ENCODE measurements at regions not wholly inside any gene's neighbourhood (a gene's known extent, or its start where the extent isn't known, plus 50 kb on each side); places are given as distances from the start of the nearest gene placed in this dataset.

GRCh38 chr18:29547626-29548025 lies 1370.7 kb upstream of the CDH2 start:
- no peaks in the 10 kb centered on the region for H3K9me3 ChIP-seq (ENCODE audit: control insufficient read depth, low read length)
- H3K4me3 ChIP-seq (ENCODE audit: extremely low read depth, insufficient read depth, low read length, poor library complexity, severe bottlenecking) = no peak overlapping the region
- no peaks in the 10 kb centered on the region for H3K4me1 ChIP-seq (ENCODE audit: control insufficient read depth, insufficient read depth, low read length, poor library complexity, severe bottlenecking)
- H3K27ac ChIP-seq (ENCODE audit: low read depth, low read length, severe bottlenecking) = no peak overlapping the region
- no peaks in the 10 kb centered on the region for H3K36me3 ChIP-seq (ENCODE audit: control insufficient read depth, insufficient read depth, low read length)

DNA sequence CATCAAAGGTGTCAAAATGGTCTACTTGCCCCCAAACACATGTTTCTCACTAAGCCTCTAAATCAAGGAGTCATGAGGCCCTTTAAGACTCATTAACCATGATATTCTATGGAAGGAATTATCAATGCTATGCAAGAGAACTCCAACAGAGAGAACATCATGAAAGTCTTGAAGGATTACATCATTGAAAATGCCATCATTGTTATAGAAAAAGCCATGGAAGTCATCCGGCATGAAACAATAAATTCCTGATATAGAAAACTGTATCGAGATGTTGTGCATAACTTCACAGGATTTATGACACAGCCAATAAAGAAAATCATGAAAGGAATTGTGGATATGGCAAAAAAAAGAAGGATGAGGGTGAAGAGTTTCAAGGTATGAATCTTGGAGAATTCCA lies 1363.6 kb upstream of the CDH2 start:
- WGBS, 2 experiments (ENCODE audit: insufficient coverage in 2 of 2) = no CpG with 5 or more reads among the region's 2 CpGs
- no peaks in the 10 kb centered on the region for H3K4me1 ChIP-seq (ENCODE audit: control insufficient read depth, insufficient read depth, low read length, poor library complexity, severe bottlenecking)

DNA sequence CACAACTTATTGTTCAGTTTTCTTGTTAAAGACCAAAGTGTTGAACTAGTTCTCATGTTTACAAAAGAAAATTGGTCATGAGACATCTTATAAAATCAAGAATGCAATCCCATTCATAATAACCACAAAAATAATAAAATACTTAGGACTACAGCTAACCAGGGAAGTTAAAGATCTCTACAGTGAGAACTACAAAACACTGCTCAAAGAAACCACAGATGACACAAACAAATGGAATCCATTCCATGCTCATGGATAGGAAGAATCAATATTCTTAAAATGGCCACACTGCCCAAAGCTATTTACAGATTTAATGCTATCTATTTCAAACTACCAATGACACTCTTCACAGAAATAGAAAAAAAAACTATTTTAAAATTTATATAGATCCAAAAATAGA lies 1354.8 kb upstream of the CDH2 start:
- Histone ChIP-seq H3K9me3 (ENCODE audit: control insufficient read depth, low read length) (peaks cover 3% of the 10 kb centered on the region), H3K27ac (ENCODE audit: low read depth, low read length, severe bottlenecking) (no peak overlapping the region), H3K4me3 (ENCODE audit: extremely low read depth, insufficient read depth, low read length, poor library complexity, severe bottlenecking) (no peak overlapping the region), H3K36me3 (ENCODE audit: control insufficient read depth, insufficient read depth, low read length) (no peaks in the 10 kb centered on the region), H3K4me1 (ENCODE audit: control insufficient read depth, insufficient read depth, low read length, poor library complexity, severe bottlenecking) (no peaks in the 10 kb centered on the region)

More for the DNA sequence above, 1363.6 kb upstream of the CDH2 start:
- no peak overlapping the region for H3K27ac ChIP-seq (ENCODE audit: low read depth, low read length, severe bottlenecking)
- no peak overlapping the region for H3K4me3 ChIP-seq (ENCODE audit: extremely low read depth, insufficient read depth, low read length, poor library complexity, severe bottlenecking)
- no peaks in the 10 kb centered on the region for H3K9me3 ChIP-seq (ENCODE audit: control insufficient read depth, low read length)
- H3K36me3 ChIP-seq (ENCODE audit: control insufficient read depth, insufficient read depth, low read length) = no peaks in the 10 kb centered on the region

DNA sequence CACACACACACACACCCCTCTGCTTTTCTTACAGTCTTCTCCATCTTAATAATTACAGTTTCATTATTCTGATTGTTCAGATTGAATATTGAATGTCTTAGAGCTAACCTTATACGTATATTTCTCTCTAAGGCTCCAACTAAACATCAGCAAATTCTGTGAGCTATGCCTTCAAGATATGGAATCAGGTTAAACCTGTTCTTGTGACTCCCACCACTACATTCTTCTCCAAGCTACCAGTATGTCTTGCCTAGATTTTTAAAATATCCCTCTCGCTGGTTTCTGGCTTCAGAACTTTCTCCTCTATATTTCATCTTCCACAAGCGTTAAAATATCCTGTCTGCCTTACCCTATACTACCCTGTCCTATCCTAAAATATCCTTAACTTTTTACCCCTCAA lies 1346.4 kb upstream of the CDH2 start:
- Histone ChIP-seq H3K27ac (ENCODE audit: low read depth, low read length, severe bottlenecking) (no peak overlapping the region), H3K36me3 (ENCODE audit: control insufficient read depth, insufficient read depth, low read length) (no peaks in the 10 kb centered on the region), H3K4me3 (ENCODE audit: extremely low read depth, insufficient read depth, low read length, poor library complexity, severe bottlenecking) (no peak overlapping the region), H3K4me1 (ENCODE audit: control insufficient read depth, insufficient read depth, low read length, poor library complexity, severe bottlenecking) (no peaks in the 10 kb centered on the region), H3K9me3 (ENCODE audit: control insufficient read depth, low read length) (no peaks in the 10 kb centered on the region)
- 83 to 85% methylated on average over 2 to 3 of the region's 3 CpGs for WGBS, 2 experiments (ENCODE audit: insufficient coverage in 2 of 2)

- WGBS, 2 experiments (ENCODE audit: insufficient coverage in 2 of 2) = 87 to 90% methylated on average over 2 to 3 of the region's 3 CpGs
- no peaks in the 10 kb centered on the region for H3K4me1 ChIP-seq (ENCODE audit: control insufficient read depth, insufficient read depth, low read length, poor library complexity, severe bottlenecking)
- no peaks in the 10 kb centered on the region for H3K36me3 ChIP-seq (ENCODE audit: control insufficient read depth, insufficient read depth, low read length)
- no peaks in the 10 kb centered on the region for H3K9me3 ChIP-seq (ENCODE audit: control insufficient read depth, low read length)
- no peak overlapping the region for H3K27ac ChIP-seq (ENCODE audit: low read depth, low read length, severe bottlenecking)
- H3K4me3 ChIP-seq (ENCODE audit: extremely low read depth, insufficient read depth, low read length, poor library complexity, severe bottlenecking) = no peak overlapping the region
Measured at GRCh38 chr18:29512761-29513160, 1335.8 kb upstream of the CDH2 start.

DNA sequence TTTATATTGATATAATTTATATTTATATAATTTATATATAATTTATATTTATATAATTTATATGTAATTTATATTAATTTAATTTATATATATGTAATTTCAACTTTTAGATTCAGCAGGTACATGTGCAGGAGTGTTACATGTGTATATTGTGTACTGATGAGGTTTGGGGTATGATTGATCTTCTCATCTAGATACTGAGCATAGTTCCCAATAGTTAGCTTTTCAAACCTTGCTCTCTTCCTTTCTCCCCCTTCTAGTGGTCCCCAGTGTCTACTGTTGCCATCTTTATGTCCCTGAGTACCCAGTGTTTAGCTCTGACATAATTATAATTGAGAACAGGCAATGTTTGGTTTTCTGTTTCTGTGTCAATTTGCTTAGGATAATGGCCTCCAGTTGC lies 1335.3 kb upstream of the CDH2 start:
- no peaks in the 10 kb centered on the region for H3K36me3 ChIP-seq (ENCODE audit: control insufficient read depth, insufficient read depth, low read length)
- H3K27ac ChIP-seq (ENCODE audit: low read depth, low read length, severe bottlenecking) = no peak overlapping the region
- no peaks in the 10 kb centered on the region for H3K4me1 ChIP-seq (ENCODE audit: control insufficient read depth, insufficient read depth, low read length, poor library complexity, severe bottlenecking)
- H3K9me3 ChIP-seq (ENCODE audit: control insufficient read depth, low read length) = no peaks in the 10 kb centered on the region
- no peak overlapping the region for H3K4me3 ChIP-seq (ENCODE audit: extremely low read depth, insufficient read depth, low read length, poor library complexity, severe bottlenecking)

DNA sequence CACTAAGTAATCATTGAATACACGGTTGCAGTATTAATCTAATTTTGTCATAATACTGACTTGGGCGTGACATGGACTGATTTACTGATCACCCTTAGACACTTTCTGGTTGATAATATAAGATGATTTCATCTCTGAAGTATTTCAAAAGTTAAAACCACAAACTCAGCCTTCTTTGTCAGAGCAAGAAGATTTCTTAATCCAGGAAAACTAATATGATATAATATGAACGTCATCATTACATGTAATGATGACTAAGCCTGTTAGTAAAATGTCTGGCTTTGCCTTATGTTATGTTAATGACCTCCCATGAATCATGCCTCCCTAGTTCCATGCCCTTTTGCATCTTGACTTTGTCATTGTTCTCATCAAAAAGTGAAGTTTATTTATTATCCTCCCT lies 1325.0 kb upstream of the CDH2 start:
- WGBS, 2 experiments (ENCODE audit: insufficient coverage in 2 of 2) = no CpG with 5 or more reads among the region's 3 CpGs
- Histone ChIP-seq H3K36me3 (ENCODE audit: control insufficient read depth, insufficient read depth, low read length) (no peaks in the 10 kb centered on the region), H3K4me1 (ENCODE audit: control insufficient read depth, insufficient read depth, low read length, poor library complexity, severe bottlenecking) (no peaks in the 10 kb centered on the region), H3K4me3 (ENCODE audit: extremely low read depth, insufficient read depth, low read length, poor library complexity, severe bottlenecking) (no peak overlapping the region), H3K9me3 (ENCODE audit: control insufficient read depth, low read length) (no peaks in the 10 kb centered on the region), H3K27ac (ENCODE audit: low read depth, low read length, severe bottlenecking) (no peak overlapping the region)

- H3K27ac ChIP-seq (ENCODE audit: low read depth, low read length, severe bottlenecking) = no peak overlapping the region
- no peak overlapping the region for H3K4me3 ChIP-seq (ENCODE audit: extremely low read depth, insufficient read depth, low read length, poor library complexity, severe bottlenecking)
- WGBS, 2 experiments (ENCODE audit: insufficient coverage in 2 of 2) = 80% methylated on average over 1 of the region's 2 CpGs; no CpG with 5 or more reads in 1 of the 2 experiments
- H3K36me3 ChIP-seq (ENCODE audit: control insufficient read depth, insufficient read depth, low read length) = no peaks in the 10 kb centered on the region
- no peaks in the 10 kb centered on the region for H3K4me1 ChIP-seq (ENCODE audit: control insufficient read depth, insufficient read depth, low read length, poor library complexity, severe bottlenecking)
- no peaks in the 10 kb centered on the region for H3K9me3 ChIP-seq (ENCODE audit: control insufficient read depth, low read length)
Measured at GRCh38 chr18:29496152-29496680, 1319.3 kb upstream of the CDH2 start.

- Histone ChIP-seq H3K4me1 (ENCODE audit: control insufficient read depth, insufficient read depth, low read length, poor library complexity, severe bottlenecking) (no peaks in the 10 kb centered on the region), H3K4me3 (ENCODE audit: extremely low read depth, insufficient read depth, low read length, poor library complexity, severe bottlenecking) (no peak overlapping the region), H3K27ac (ENCODE audit: low read depth, low read length, severe bottlenecking) (no peak overlapping the region), H3K9me3 (ENCODE audit: control insufficient read depth, low read length) (no peaks in the 10 kb centered on the region), H3K36me3 (ENCODE audit: control insufficient read depth, insufficient read depth, low read length) (no peaks in the 10 kb centered on the region)
Measured at GRCh38 chr18:29494371-29494770, 1317.4 kb upstream of the CDH2 start.

- Histone ChIP-seq H3K36me3 (ENCODE audit: control insufficient read depth, insufficient read depth, low read length) (no peaks in the 10 kb centered on the region), H3K4me1 (ENCODE audit: control insufficient read depth, insufficient read depth, low read length, poor library complexity, severe bottlenecking) (no peaks in the 10 kb centered on the region), H3K4me3 (ENCODE audit: extremely low read depth, insufficient read depth, low read length, poor library complexity, severe bottlenecking) (no peak overlapping the region), H3K9me3 (ENCODE audit: control insufficient read depth, low read length) (no peaks in the 10 kb centered on the region), H3K27ac (ENCODE audit: low read depth, low read length, severe bottlenecking) (no peak overlapping the region)
- 70 to 94% methylated on average over 2 of the region's 2 CpGs for WGBS, 2 experiments (ENCODE audit: insufficient coverage in 2 of 2)
Measured at GRCh38 chr18:29491907-29492306, 1315.0 kb upstream of the CDH2 start.

- Histone ChIP-seq H3K27ac (ENCODE audit: low read depth, low read length, severe bottlenecking) (no peak overlapping the region), H3K4me3 (ENCODE audit: extremely low read depth, insufficient read depth, low read length, poor library complexity, severe bottlenecking) (no peak overlapping the region), H3K36me3 (ENCODE audit: control insufficient read depth, insufficient read depth, low read length) (no peaks in the 10 kb centered on the region), H3K9me3 (ENCODE audit: control insufficient read depth, low read length) (no peaks in the 10 kb centered on the region), H3K4me1 (ENCODE audit: control insufficient read depth, insufficient read depth, low read length, poor library complexity, severe bottlenecking) (no peaks in the 10 kb centered on the region)
- WGBS, 2 experiments (ENCODE audit: insufficient coverage in 2 of 2) = 94% methylated on average over 2 of the region's 2 CpGs; no CpG with 5 or more reads in 1 of the 2 experiments
Measured at GRCh38 chr18:29488617-29489016, 1311.7 kb upstream of the CDH2 start.

- Histone ChIP-seq H3K4me1 (ENCODE audit: control insufficient read depth, insufficient read depth, low read length, poor library complexity, severe bottlenecking) (no peaks in the 10 kb centered on the region), H3K9me3 (ENCODE audit: control insufficient read depth, low read length) (no peaks in the 10 kb centered on the region), H3K4me3 (ENCODE audit: extremely low read depth, insufficient read depth, low read length, poor library complexity, severe bottlenecking) (no peak overlapping the region), H3K36me3 (ENCODE audit: control insufficient read depth, insufficient read depth, low read length) (no peaks in the 10 kb centered on the region), H3K27ac (ENCODE audit: low read depth, low read length, severe bottlenecking) (no peak overlapping the region)
Measured at GRCh38 chr18:29465526-29465925, 1288.6 kb upstream of the CDH2 start.
